IPS-15b (cell line): ENCODE measurements at regions not wholly inside any gene's neighbourhood (a gene's known extent, or its start where the extent isn't known, plus 50 kb on each side); places are given as distances from the start of the nearest gene placed in this dataset.
A peak's percentile ranks its signal among the peaks of the same experiment; 100 is the strongest.
"Not testable (repeated sequence)": the region's sequence is repeated elsewhere in the genome, so short reads cannot be mapped to it uniquely, and the experiment has no call there.

Experiments
- H3K27me3 ChIP-seq: one replicate; pipeline ENCODE4 v1.6.1; 2013; ENCODE audit warnings: low read length; ENCODE audit not compliant: control insufficient read depth, insufficient read depth
- H3K36me3 ChIP-seq: one replicate; pipeline ENCODE4 v1.6.1; 2013; ENCODE audit warnings: low read length; ENCODE audit not compliant: control insufficient read depth, insufficient read depth
- H3K4me1 ChIP-seq: one replicate; pipeline ENCODE4 v1.6.1; 2013; ENCODE audit warnings: mild to moderate bottlenecking, low read length; ENCODE audit not compliant: control insufficient read depth, insufficient read depth
- H3K4me3 ChIP-seq: one replicate; pipeline ENCODE4 v1.5.1; 2013; ENCODE audit warnings: low read depth, low read length
- H3K9ac ChIP-seq: one replicate; pipeline ENCODE4 v1.6.1; 2013; ENCODE audit warnings: low read depth, mild to moderate bottlenecking, low read length
- H3K9me3 ChIP-seq: one replicate; pipeline ENCODE4 v1.6.1; 2013; ENCODE audit warnings: mild to moderate bottlenecking, low read length; ENCODE audit not compliant: control insufficient read depth, insufficient read depth

GRCh38 chr9:129552064-129552463, 68.8 kb downstream of the C9orf50 start:
- H3K9ac ChIP-seq: no peak overlapping the region
- H3K9me3 ChIP-seq: no peaks in the 10 kb centered on the region
- H3K27me3 ChIP-seq: peaks cover 31% of the 10 kb centered on the region
- no peaks in the 10 kb centered on the region for H3K36me3 ChIP-seq
- H3K4me3 ChIP-seq: no peak overlapping the region
- H3K4me1 ChIP-seq: peaks cover 13% of the 10 kb centered on the region

GRCh38 chr9:129551393-129551973, 69.4 kb downstream of the C9orf50 start:
- Histone ChIP-seq H3K9ac (no peak overlapping the region), H3K4me1 (peaks cover 7% of the 10 kb centered on the region)

GRCh38 chr9:129550977-129551376, 69.9 kb downstream of the C9orf50 start:
- H3K9me3 ChIP-seq, H3K9ac ChIP-seq, H3K36me3 ChIP-seq, H3K4me3 ChIP-seq, H3K4me1 ChIP-seq: not testable (repeated sequence)
- peaks cover 34% of the 10 kb centered on the region for H3K27me3 ChIP-seq

More at GRCh38 chr9:129551393-129551973, 69.4 kb downstream of the C9orf50 start:
- Histone ChIP-seq H3K27me3 (peaks cover 31% of the 10 kb centered on the region), H3K9me3 (no peaks in the 10 kb centered on the region), H3K4me3 (no peak overlapping the region), H3K36me3 (no peaks in the 10 kb centered on the region)

GRCh38 chr9:129550199-129550839, 70.6 kb downstream of the C9orf50 start:
- Histone ChIP-seq H3K4me3 (peak overlapping the region; percentile 60), H3K9me3 (no peaks in the 10 kb centered on the region), H3K27me3 (peaks cover 34% of the 10 kb centered on the region), H3K36me3 (no peaks in the 10 kb centered on the region), H3K4me1 (peaks cover 5% of the 10 kb centered on the region), H3K9ac (peak overlapping the region; percentile 37)

GRCh38 chr9:129549684-129550083, 71.2 kb downstream of the C9orf50 start:
- peaks cover 5% of the 10 kb centered on the region for H3K4me1 ChIP-seq
- H3K9ac ChIP-seq: no peak overlapping the region
- no peaks in the 10 kb centered on the region for H3K36me3 ChIP-seq
- H3K9me3 ChIP-seq: no peaks in the 10 kb centered on the region
- peak overlapping the region; percentile 24 for H3K4me3 ChIP-seq
- H3K27me3 ChIP-seq: peaks cover 34% of the 10 kb centered on the region

DNA sequence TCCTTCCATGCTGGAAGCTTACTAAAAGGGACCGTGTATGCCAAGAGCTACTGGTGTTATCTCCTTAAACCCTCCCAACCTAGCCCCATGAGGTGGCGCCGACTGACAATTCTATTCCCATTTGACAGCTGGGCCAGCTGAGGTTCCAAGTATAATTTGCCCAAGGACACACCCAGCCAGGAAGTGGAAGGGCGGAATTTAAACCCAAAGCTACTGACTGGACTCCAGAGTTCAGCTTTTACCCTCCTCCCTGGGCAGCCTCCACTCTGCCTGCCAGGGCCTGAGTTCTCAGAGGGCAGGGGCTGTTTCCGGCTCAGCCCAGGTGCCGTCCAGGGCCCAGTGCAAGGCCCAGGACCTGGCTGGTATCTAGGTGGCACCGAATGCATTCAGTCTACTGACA, 71.8 kb downstream of the C9orf50 start:
- Histone ChIP-seq H3K9me3 (no peaks in the 10 kb centered on the region), H3K4me1 (peaks cover 5% of the 10 kb centered on the region), H3K27me3 (peaks cover 34% of the 10 kb centered on the region), H3K4me3 (no peak overlapping the region), H3K9ac (no peak overlapping the region), H3K36me3 (no peaks in the 10 kb centered on the region)

- H3K9me3 ChIP-seq: no peaks in the 10 kb centered on the region
- H3K4me1 ChIP-seq: peaks cover 5% of the 10 kb centered on the region
- peaks cover 34% of the 10 kb centered on the region for H3K27me3 ChIP-seq
- no peak overlapping the region for H3K9ac ChIP-seq
- no peaks in the 10 kb centered on the region for H3K36me3 ChIP-seq
- H3K4me3 ChIP-seq: no peak overlapping the region
Measured at GRCh38 chr9:129548571-129549135, 72.2 kb downstream of the C9orf50 start.

DNA sequence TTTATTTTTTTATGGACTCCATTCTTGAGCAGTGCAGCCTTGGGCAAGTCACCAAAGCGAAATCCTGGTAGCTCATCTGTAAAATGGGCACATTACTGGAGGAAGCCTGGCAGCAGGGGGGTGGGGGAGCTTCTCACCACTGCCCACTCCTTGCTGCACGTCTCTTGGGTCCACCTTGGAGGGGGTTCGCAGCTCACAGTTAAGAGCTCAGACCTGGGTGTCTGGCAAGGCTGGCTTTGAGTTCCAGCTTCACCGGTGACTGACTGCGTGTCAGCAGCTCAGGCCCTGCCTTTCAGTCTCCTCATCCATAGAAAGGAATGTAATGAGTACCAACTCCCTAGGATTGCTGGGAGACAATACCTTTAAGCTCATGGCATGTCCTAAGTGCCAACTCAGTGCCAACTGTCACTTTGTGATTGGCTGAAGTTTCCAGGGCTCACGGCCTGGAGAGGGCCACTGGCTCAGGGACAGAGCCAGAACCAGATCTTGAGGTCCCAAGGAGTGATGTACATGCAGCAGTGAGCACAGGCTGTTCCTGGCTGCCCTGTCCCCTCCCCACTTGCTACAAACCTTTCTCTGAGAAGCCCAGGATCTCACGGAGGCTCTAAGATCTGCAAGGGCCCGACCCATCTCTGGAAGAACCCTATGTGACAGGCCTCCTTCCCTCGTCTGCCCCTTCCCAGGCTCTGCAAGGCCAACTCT, 72.9 kb downstream of the C9orf50 start:
- Histone ChIP-seq H3K36me3 (no peaks in the 10 kb centered on the region), H3K9me3 (no peaks in the 10 kb centered on the region), H3K27me3 (peaks cover 31% of the 10 kb centered on the region), H3K9ac (no peak overlapping the region), H3K4me1 (peaks cover 2% of the 10 kb centered on the region), H3K4me3 (no peak overlapping the region)

DNA sequence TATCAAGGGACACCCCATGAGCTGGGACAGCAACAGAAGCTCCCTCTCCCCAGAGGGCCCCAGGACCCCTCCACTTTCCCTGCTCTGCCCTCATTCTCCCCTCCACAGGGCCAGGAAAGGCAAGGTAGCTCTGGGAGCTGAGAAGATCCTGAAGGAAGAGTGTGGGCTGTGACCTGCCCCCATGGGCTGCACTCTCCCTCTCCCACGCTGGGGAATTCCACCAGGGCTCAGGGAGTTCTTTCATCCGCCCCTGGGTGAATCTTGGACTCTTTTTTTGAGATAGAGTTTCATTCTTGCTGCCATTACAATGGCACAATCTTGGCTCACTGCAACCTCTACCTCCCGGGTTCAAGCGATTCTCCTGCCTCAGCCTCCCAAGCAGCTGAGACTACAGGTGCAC, 73.8 kb downstream of the C9orf50 start:
- peaks cover 2% of the 10 kb centered on the region for H3K4me1 ChIP-seq
- H3K4me3 ChIP-seq: no peak overlapping the region

GRCh38 chr9:129545876-129546275, 75.0 kb downstream of the C9orf50 start:
- peaks cover 16% of the 10 kb centered on the region for H3K27me3 ChIP-seq
- H3K36me3 ChIP-seq, H3K9me3 ChIP-seq: not testable (repeated sequence)

More for the DNA sequence above, 73.8 kb downstream of the C9orf50 start:
- Histone ChIP-seq H3K9ac (no peak overlapping the region), H3K36me3 (no peaks in the 10 kb centered on the region), H3K27me3 (peaks cover 26% of the 10 kb centered on the region), H3K9me3 (no peaks in the 10 kb centered on the region)

GRCh38 chr9:129544761-129545160, 76.1 kb downstream of the C9orf50 start:
- Histone ChIP-seq H3K4me1 (no peaks in the 10 kb centered on the region), H3K27me3 (peaks cover 10% of the 10 kb centered on the region), H3K9me3 (no peaks in the 10 kb centered on the region)

More at GRCh38 chr9:129545876-129546275, 75.0 kb downstream of the C9orf50 start:
- not testable (repeated sequence) for H3K9ac ChIP-seq, H3K4me3 ChIP-seq, H3K4me1 ChIP-seq

More at GRCh38 chr9:129544761-129545160, 76.1 kb downstream of the C9orf50 start:
- H3K4me3 ChIP-seq: no peak overlapping the region
- H3K9ac ChIP-seq: no peak overlapping the region
- no peaks in the 10 kb centered on the region for H3K36me3 ChIP-seq
